HUES6 (cell line): ENCODE measurements at regions not wholly inside any gene's neighbourhood (a gene's known extent, or its start where the extent isn't known, plus 50 kb on each side); places are given as distances from the start of the nearest gene placed in this dataset.
"Not testable (repeated sequence)": the region's sequence is repeated elsewhere in the genome, so short reads cannot be mapped to it uniquely, and the experiment has no call there.

ENCODE experiments used
- H3K27ac ChIP-seq: 2 replicates; pipeline ENCODE4 v1.7.0; 2013; ENCODE audit warnings: low read depth, mild to moderate bottlenecking, low read length, inconsistent platforms
- H3K27me3 ChIP-seq: 2 replicates; pipeline ENCODE4 v1.6.1; 2013; ENCODE audit warnings: low read length; ENCODE audit not compliant: control insufficient read depth, insufficient read depth
- H3K36me3 ChIP-seq: 2 replicates; pipeline ENCODE4 v1.6.1; 2013; ENCODE audit warnings: low read length; ENCODE audit not compliant: control insufficient read depth, insufficient read depth
- H3K4me1 ChIP-seq: 2 replicates; pipeline ENCODE4 v1.6.1; 2013; ENCODE audit warnings: low read length; ENCODE audit not compliant: control insufficient read depth, insufficient read depth
- H3K4me3 ChIP-seq: 2 replicates; pipeline ENCODE4 v1.5.1; 2013; ENCODE audit warnings: low read depth, low read length
- H3K9ac ChIP-seq: one replicate; pipeline ENCODE4 v1.6.1; 2013; ENCODE audit warnings: mild to moderate bottlenecking, low read length
- H3K9me3 ChIP-seq: 2 replicates; pipeline ENCODE4 v1.6.1; 2013; ENCODE audit warnings: low read depth, low read length; ENCODE audit not compliant: control insufficient read depth, insufficient read depth

GRCh38 chr4:14920759-14921320 is 81.4 kb upstream of the CPEB2 start:
- no peaks in the 10 kb centered on the region for H3K36me3 ChIP-seq
- H3K9ac ChIP-seq = no peak overlapping the region
- no peaks in the 10 kb centered on the region for H3K27me3 ChIP-seq
- no peak overlapping the region for H3K4me3 ChIP-seq
- no peaks in the 10 kb centered on the region for H3K9me3 ChIP-seq
- no peak overlapping the region for H3K27ac ChIP-seq
- H3K4me1 ChIP-seq = no peaks in the 10 kb centered on the region

- not testable (repeated sequence) for H3K9ac ChIP-seq, H3K27ac ChIP-seq, H3K27me3 ChIP-seq, H3K36me3 ChIP-seq, H3K9me3 ChIP-seq, H3K4me3 ChIP-seq, H3K4me1 ChIP-seq
These were observed 80.5 kb upstream of the CPEB2 start for GRCh38 chr4:14921781-14922180.

GRCh38 chr4:14924076-14924811 is 78.0 kb upstream of the CPEB2 start:
- no peaks in the 10 kb centered on the region for H3K4me1 ChIP-seq
- H3K9ac ChIP-seq = no peak overlapping the region
- H3K4me3 ChIP-seq = no peak overlapping the region
- H3K36me3 ChIP-seq = no peaks in the 10 kb centered on the region
- H3K9me3 ChIP-seq = no peaks in the 10 kb centered on the region
- no peaks in the 10 kb centered on the region for H3K27me3 ChIP-seq
- H3K27ac ChIP-seq = no peak overlapping the region

- H3K27ac ChIP-seq = no peak overlapping the region
These were observed 77.4 kb upstream of the CPEB2 start for GRCh38 chr4:14924812-14925344.

GRCh38 chr4:14925471-14925870 is 76.8 kb upstream of the CPEB2 start:
- Histone ChIP-seq H3K27ac (no peak overlapping the region), H3K4me1 (no peaks in the 10 kb centered on the region), H3K4me3 (no peak overlapping the region), H3K36me3 (no peaks in the 10 kb centered on the region), H3K9me3 (no peaks in the 10 kb centered on the region), H3K9ac (no peak overlapping the region), H3K27me3 (no peaks in the 10 kb centered on the region)

More at GRCh38 chr4:14924812-14925344, 77.4 kb upstream of the CPEB2 start:
- H3K27me3 ChIP-seq = no peaks in the 10 kb centered on the region
- no peak overlapping the region for H3K9ac ChIP-seq
- H3K9me3 ChIP-seq = no peaks in the 10 kb centered on the region
- no peak overlapping the region for H3K4me3 ChIP-seq
- H3K4me1 ChIP-seq = no peaks in the 10 kb centered on the region
- H3K36me3 ChIP-seq = no peaks in the 10 kb centered on the region

GRCh38 chr4:14926368-14926767 is 75.9 kb upstream of the CPEB2 start:
- no peaks in the 10 kb centered on the region for H3K27me3 ChIP-seq
- no peak overlapping the region for H3K4me3 ChIP-seq
- H3K4me1 ChIP-seq = no peaks in the 10 kb centered on the region
- no peaks in the 10 kb centered on the region for H3K36me3 ChIP-seq
- H3K9me3 ChIP-seq = no peaks in the 10 kb centered on the region
- H3K9ac ChIP-seq = no peak overlapping the region
- no peak overlapping the region for H3K27ac ChIP-seq

- no peak overlapping the region for H3K4me3 ChIP-seq
- H3K9me3 ChIP-seq = no peaks in the 10 kb centered on the region
- H3K36me3 ChIP-seq = no peaks in the 10 kb centered on the region
- H3K27me3 ChIP-seq = no peaks in the 10 kb centered on the region
- H3K27ac ChIP-seq = no peak overlapping the region
- no peak overlapping the region for H3K9ac ChIP-seq
- no peaks in the 10 kb centered on the region for H3K4me1 ChIP-seq
These were observed 74.2 kb upstream of the CPEB2 start for GRCh38 chr4:14928035-14928434.

- Histone ChIP-seq H3K4me3 (no peak overlapping the region), H3K4me1 (no peaks in the 10 kb centered on the region), H3K9me3 (no peaks in the 10 kb centered on the region), H3K36me3 (no peaks in the 10 kb centered on the region), H3K27ac (no peak overlapping the region), H3K9ac (no peak overlapping the region), H3K27me3 (no peaks in the 10 kb centered on the region)
These were observed 72.6 kb upstream of the CPEB2 start for GRCh38 chr4:14929669-14930068.

GRCh38 chr4:14934704-14935390 is 67.4 kb upstream of the CPEB2 start:
- no peaks in the 10 kb centered on the region for H3K4me1 ChIP-seq
- H3K27me3 ChIP-seq = no peaks in the 10 kb centered on the region
- no peaks in the 10 kb centered on the region for H3K9me3 ChIP-seq
- no peaks in the 10 kb centered on the region for H3K36me3 ChIP-seq
- no peak overlapping the region for H3K4me3 ChIP-seq
- no peak overlapping the region for H3K9ac ChIP-seq
- no peak overlapping the region for H3K27ac ChIP-seq

GRCh38 chr4:14943749-14944148 is 58.5 kb upstream of the CPEB2 start:
- Histone ChIP-seq H3K27me3 (no peaks in the 10 kb centered on the region), H3K27ac (no peak overlapping the region), H3K4me1 (no peaks in the 10 kb centered on the region), H3K4me3 (no peak overlapping the region), H3K36me3 (no peaks in the 10 kb centered on the region), H3K9ac (no peak overlapping the region), H3K9me3 (no peaks in the 10 kb centered on the region)

- H3K4me1 ChIP-seq = no peaks in the 10 kb centered on the region
- H3K4me3 ChIP-seq = no peak overlapping the region
- H3K36me3 ChIP-seq = no peaks in the 10 kb centered on the region
- no peaks in the 10 kb centered on the region for H3K9me3 ChIP-seq
- no peak overlapping the region for H3K9ac ChIP-seq
- no peaks in the 10 kb centered on the region for H3K27me3 ChIP-seq
- no peak overlapping the region for H3K27ac ChIP-seq
These were observed 49.9 kb upstream of the CPEB2 start for GRCh38 chr4:14952352-14952751.
